HG03060 (cell line): ENCODE measurements at regions not wholly inside any gene's neighbourhood (a gene's known extent, or its start where the extent isn't known, plus 50 kb on each side); places are given as distances from the start of the nearest gene placed in this dataset.

Experiments
- ATAC-seq: cut with Tn5 transposase; IDR thresholded peaks from one replicate; pipeline ENCODE4 v1.9.1; 2021; ENCODE audit warnings: low read depth, moderate number of reproducible peaks; ENCODE audit not compliant: unreplicated experiment

DNA sequence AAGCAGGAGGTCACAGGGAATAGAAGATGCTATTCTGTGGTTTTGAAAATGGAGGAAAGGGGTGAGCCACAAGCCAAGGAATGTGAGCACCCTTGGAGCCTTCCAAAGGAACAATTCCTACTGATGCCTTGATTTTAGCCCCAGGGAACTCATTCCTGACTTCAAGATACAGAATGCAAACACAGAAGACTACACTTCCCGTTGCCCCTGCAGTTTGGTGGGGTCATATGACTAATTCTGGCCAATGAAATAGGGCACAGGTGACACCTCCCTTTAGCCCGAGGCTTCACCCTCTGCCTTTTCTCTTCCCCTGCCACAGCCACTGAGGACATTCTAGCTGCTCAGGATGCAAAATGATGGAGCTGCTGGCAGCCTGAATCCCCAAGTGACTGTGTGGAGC lies 126.1 kb downstream of the INHBB start:
- no peak for ATAC-seq

- ATAC-seq: no peak
These were observed 127.0 kb downstream of the INHBB start for GRCh38 chr2:120472891-120473309.

DNA sequence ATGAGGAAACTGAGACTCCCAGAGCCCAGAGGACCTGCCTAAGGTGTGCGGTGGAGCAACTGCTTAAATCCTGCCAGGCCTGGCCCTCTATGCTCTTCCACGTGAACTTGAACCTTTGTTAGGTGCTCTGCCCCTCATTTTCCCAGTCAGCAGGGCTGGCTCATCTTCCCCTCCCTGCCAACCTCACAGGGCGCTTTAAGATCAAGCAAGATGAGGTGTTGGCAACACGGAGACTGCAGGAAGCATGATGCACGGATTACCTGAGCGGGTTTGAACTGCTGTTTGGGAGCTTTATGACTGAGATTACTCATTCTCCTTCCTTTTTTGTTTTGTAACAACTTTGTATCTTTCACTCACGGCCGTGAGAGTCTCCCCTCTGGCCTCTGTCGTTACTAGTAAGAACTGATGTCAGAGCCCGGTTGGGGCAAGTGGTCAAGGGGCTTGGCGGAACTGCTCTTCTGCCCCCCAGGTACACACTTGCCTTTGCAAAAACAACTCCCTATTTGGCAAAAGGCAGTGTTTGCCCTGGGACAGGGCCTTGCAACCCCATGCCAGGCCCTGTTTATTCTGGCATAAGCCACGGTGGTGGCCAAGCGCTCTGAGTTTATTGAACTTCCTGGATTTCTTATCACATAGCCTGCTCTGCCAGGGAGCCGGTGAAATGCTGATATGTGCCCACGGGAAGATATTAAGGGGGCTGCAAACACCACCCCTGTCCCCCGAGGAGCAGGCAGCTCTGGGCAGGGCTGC lies 127.8 kb downstream of the INHBB start:
- ATAC-seq: no peak

DNA sequence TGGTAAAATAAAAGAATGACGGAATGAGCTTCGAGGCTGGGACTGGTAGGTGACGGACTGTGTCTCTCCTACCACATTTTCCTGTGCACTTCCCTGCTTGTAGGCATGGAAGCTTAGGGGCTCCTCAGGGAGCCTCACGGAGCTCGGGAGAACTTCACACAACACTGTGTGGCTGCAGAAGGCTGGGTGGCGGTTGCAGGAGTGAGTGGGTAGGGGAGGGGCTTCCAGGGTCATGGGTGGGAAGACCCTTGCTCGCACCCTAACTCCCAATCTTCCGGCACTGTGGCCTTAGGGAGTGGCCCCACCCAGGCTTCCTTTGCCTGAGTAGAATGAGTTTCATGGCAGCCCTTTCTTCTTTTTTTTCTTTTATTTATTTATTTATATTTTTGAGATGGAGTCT lies 128.6 kb downstream of the INHBB start:
- ATAC-seq: no peak

DNA sequence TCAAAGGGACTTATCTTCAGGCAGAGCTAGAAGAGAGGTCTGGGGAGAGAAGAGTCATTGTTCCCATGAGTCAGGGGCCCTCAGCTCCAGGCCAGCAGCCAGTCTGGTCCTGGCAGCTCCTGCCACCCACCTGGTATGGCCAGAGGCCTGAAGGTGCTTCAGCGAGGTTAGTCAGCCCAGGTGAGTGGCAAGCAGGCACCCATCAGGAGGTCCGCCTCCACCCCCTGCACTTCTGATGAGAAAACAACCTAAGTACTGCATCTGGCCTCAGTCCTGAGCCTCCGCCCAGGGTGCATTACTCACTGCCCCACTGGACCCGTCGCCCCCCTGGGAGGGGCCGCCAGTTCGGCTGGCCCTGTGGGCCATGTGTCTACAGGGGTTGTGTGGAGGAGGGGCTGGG lies 130.2 kb downstream of the INHBB start:
- ATAC-seq: no peak

DNA sequence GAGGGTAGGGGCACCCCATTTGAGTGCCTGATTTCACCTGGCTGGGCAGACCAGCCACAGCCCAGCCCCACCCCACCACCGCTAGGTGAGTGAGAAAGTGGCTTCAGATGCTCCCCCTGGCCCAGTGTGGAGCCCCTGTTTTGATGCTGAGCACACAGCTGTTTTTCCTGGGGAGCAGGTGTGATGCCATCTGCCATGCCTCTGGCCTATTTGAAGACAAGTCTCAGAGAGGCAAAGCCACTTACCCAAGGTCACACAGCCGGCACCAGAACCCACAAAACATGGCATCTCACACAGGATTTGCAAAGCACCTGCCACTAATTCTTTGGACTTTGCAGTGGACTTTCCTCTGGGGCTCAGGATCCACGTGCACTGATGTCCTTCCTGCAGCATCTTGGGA lies 131.3 kb downstream of the INHBB start:
- ATAC-seq: no peak

DNA sequence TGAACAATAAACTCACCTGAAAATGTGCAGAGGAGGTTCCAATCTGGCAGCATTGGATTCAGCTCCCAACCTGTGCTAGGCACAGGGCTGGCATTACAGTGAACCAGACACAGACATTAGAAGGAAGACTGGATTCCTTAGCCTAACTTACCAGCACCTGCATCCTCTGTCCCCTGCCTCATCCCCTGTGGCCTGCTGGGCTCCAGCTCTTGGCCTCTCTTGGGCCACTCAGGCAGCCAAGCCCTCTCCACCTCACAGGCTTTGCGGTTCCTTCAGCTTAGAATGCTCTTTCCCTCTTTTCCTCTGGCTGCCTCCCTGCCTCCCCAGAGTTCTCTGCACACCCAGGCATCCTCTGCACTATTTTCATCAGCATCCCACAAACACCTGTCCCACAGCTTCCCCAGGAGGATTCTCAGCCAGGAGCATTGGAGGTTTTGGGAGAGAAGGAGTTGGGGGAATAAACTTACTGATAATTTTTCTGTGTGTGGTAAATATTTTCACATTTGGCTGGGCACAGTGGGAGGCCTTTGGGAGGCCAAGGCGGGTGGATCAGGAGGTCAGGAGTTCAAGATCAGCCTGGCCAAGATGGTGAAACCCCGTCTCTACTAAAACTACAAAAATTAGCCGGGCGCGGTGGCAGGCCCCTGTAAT lies 132.0 kb downstream of the INHBB start:
- no peak for ATAC-seq

GRCh38 chr2:120480346-120480902 lies 134.5 kb downstream of the INHBB start:
- ATAC-seq: no peak

- no peak for ATAC-seq
These were observed 135.0 kb downstream of the INHBB start for GRCh38 chr2:120480903-120481445.

- ATAC-seq: no peak
These were observed 135.7 kb downstream of the INHBB start for GRCh38 chr2:120481446-120482194.

DNA sequence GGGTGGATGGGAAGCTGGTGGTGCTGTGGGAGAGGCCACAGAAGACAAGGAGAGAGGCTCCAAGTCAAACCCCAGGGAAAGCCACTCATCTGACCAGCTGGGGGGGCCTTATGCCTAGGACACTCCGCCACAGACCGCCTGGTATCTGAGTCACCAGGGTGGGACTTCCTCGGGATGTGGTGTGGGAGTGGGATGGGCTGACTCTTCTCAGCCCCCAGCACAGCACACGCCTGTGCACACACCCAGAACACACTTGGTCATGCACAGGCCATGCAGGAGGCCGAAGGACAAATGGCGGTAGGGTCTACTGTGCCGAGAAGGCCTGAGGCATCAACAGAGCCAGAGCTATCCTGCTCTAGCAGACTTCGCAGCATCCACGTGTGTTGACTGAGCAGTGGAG lies 136.4 kb downstream of the INHBB start:
- ATAC-seq: no peak

- ATAC-seq: no peak
These were observed 137.4 kb downstream of the INHBB start for GRCh38 chr2:120483355-120483754.

- ATAC-seq: no peak
These were observed 139.2 kb downstream of the INHBB start for GRCh38 chr2:120485096-120485495.

DNA sequence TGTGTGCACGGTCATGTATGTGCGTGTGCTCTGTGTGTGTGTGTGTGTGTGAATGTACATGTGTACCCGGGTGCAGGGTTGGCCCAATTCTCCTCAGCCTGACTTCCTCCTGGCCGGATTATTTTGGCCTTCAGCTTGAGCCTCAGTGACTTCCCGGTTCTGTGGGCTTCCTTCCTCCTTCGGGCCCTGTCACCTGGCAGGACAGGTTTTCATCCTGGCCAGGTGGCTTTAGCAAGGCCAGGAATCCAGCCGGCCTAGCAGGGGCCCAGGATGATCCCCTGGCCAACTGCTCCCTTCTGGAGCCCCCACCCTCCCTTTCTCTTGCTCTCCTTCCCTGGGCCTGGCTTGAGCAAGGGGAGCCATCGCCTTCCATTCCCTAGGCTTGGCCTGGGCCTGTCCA lies 140.5 kb downstream of the INHBB start:
- ATAC-seq: no peak

GRCh38 chr2:120486946-120487345 lies 141.0 kb downstream of the INHBB start:
- ATAC-seq: no peak

DNA sequence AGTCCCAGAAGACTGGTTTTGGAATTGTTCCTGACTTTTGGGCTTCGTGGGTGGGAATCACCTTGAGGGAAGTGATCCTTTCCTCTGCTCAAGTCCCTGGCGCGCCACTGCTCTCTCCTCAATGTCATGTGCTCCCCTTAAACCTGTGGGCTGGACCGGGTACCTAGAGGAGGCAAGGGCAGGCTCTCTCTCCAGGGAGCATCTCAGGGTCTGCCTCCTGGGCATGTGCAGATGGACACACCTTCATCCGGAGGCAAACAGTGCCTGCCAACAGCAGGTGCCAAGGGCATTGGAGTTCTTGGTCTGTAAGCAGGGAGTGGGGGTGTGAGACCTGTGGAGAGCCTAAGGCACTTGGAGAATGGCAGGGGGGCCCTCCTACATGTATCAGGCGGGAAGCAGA lies 142.6 kb downstream of the INHBB start:
- ATAC-seq: no peak

- ATAC-seq: no peak
These were observed 143.1 kb downstream of the INHBB start for GRCh38 chr2:120489023-120489422.

GRCh38 chr2:120490091-120490798 lies 144.3 kb downstream of the INHBB start:
- ATAC-seq: no peak

GRCh38 chr2:120491111-120491625 lies 145.2 kb downstream of the INHBB start:
- ATAC-seq: no peak

DNA sequence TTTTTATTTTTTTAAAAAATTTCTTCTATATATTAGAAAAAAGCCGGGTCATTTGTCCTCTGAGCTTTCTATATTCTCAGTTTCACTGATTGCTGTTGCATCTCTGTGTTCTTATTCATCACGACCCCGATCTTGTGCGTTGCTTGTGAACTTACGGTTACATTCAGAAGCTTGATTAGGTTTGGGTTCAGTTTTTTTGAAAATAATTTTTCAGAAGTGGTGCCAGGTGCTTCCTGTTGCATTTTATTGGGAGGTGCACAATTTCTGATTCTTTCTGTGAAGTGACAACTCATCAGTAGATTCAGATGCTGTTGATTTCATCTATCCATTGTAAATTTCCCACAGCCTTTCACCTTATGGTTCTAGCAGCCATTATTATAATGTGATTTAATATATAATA lies 147.3 kb downstream of the INHBB start:
- no peak for ATAC-seq
